H1 (cell line): ENCODE measurements at regions not wholly inside any gene's neighbourhood (a gene's known extent, or its start where the extent isn't known, plus 50 kb on each side); places are given as distances from the start of the nearest gene placed in this dataset.

Source experiments
- CTCF ChIA-PET: fragments of 300-600 bp; sonication (Branson Sonifier 250); formaldehyde crosslinking; loops from one replicate; lab custom pipeline; 2021; ENCODE audit not compliant: partially characterized antibody; lab: Charles Lee
- POLR2A ChIA-PET: fragments of 300-600 bp; sonication (Branson Sonifier 250); formaldehyde crosslinking; loops from one replicate; lab custom pipeline; 2021; ENCODE audit warnings: inconsistent platforms; ENCODE audit not compliant: partially characterized antibody; lab: Charles Lee
- DNase-seq, 2 experiments: peaks; one replicate each; pipeline versions ENCODE4 v3.0.0 to v3.0.0-alpha.2; 2010 to 2022; ENCODE audit warnings: low spot score in 2 of 2, low read depth in 1 of 2, mixed read lengths in 1 of 2
- FAIRE-seq: peaks from 2 replicates; lab custom pipeline; 2011; peaks lifted over from hg19 to GRCh38; lab: Jason Lieb, UNC
- H2AFZ ChIP-seq: 2 replicates; pipeline ENCODE4 v1.8.1; 2012; ENCODE audit warnings: low read length, inconsistent platforms
- H2AK5ac ChIP-seq: 2 replicates; pipeline ENCODE4 v1.6.1; 2013; ENCODE audit warnings: low read depth, low read length
- H2BK120ac ChIP-seq: replicated peaks from 2 replicates; pipeline ENCODE3; 2013; ENCODE audit warnings: low read depth, low read length, inconsistent platforms
- H2BK12ac ChIP-seq: 2 replicates; pipeline ENCODE4 v1.6.1; 2013; ENCODE audit warnings: low read depth, low read length
- H2BK15ac ChIP-seq: 2 replicates; pipeline ENCODE4 v1.6.1; 2013; ENCODE audit warnings: low read length
- H2BK20ac ChIP-seq: 2 replicates; pipeline ENCODE4 v1.6.1; 2013; ENCODE audit warnings: low read length
- H2BK5ac ChIP-seq: 2 replicates; pipeline ENCODE4 v1.6.1; 2013; ENCODE audit warnings: low read depth, low read length
- H3K14ac ChIP-seq: 2 replicates; pipeline ENCODE4 v1.6.1; 2013; ENCODE audit warnings: inconsistent platforms; ENCODE audit not compliant: insufficient read length
- H3K18ac ChIP-seq: 2 replicates; pipeline ENCODE4 v1.6.1; 2013; ENCODE audit warnings: low read length; ENCODE audit errors: extremely low read depth
- H3K23ac ChIP-seq: 2 replicates; pipeline ENCODE4 v1.6.1; 2013; ENCODE audit warnings: inconsistent platforms; ENCODE audit not compliant: insufficient read length
- H3K23me2 ChIP-seq: 2 replicates; pipeline ENCODE4 v1.6.1; 2013; ENCODE audit warnings: low read depth, low read length
- H3K27ac ChIP-seq: 2 replicates; pipeline ENCODE4 v1.6.1; 2011; ENCODE audit warnings: low read depth, low read length, inconsistent platforms
- H3K27me3 ChIP-seq, 4 experiments: replicated peaks in 1 of 4; 1 replicate in 1 of 4; 2 replicates in 3 of 4; pipeline versions ENCODE4 v1.6.1 to v1.8.1; 2011 to 2013; ENCODE audit warnings: low read length in 3 of 4, mild to moderate bottlenecking in 3 of 4, inconsistent platforms in 2 of 4, mixed read lengths in 2 of 4, moderate library complexity in 1 of 4; ENCODE audit not compliant: control insufficient read depth in 3 of 4, insufficient read depth in 3 of 4; ENCODE audit errors: extremely low read depth in 1 of 4
- H3K36me3 ChIP-seq, 4 experiments: 2 replicates each; pipeline versions ENCODE4 v1.6.1 to v1.8.1; 2011 to 2013; ENCODE audit warnings: mild to moderate bottlenecking in 4 of 4, low read length in 3 of 4, moderate library complexity in 2 of 4, control low read depth in 1 of 4, inconsistent platforms in 1 of 4; ENCODE audit not compliant: insufficient read depth in 4 of 4, control insufficient read depth in 2 of 4
- H3K4ac ChIP-seq: replicated peaks from 2 replicates; pipeline ENCODE3; 2013; ENCODE audit warnings: low read length, low read depth, mixed read lengths, inconsistent platforms; ENCODE audit not compliant: insufficient read length
- H3K4me1 ChIP-seq, 4 experiments: replicated peaks in 1 of 4; 1 replicate in 1 of 4; 2 replicates in 3 of 4; pipeline versions ENCODE4 v1.6.1 to v1.8.1; 2011 to 2013; ENCODE audit warnings: low read length in 3 of 4, inconsistent platforms in 2 of 4, mixed read lengths in 1 of 4; ENCODE audit not compliant: insufficient read depth in 4 of 4, control insufficient read depth in 3 of 4
- H3K4me2 ChIP-seq, 2 experiments: 2 replicates each; pipeline versions ENCODE4 v1.6.1 to v1.8.1; 2011 to 2013; ENCODE audit warnings: low read depth in 2 of 2, low read length in 2 of 2, control low read depth in 1 of 2, inconsistent platforms in 1 of 2, mild to moderate bottlenecking in 1 of 2; ENCODE audit not compliant: insufficient read depth in 1 of 2
- H3K4me3 ChIP-seq, 4 experiments: fragments of 200-600, 300-600 bp in 1 of 4; sonication (generic), shearing (Covaris generic), sonication (Bioruptor Twin) in 1 of 4; 2 replicates each; pipeline versions ENCODE4 v1.5.1 to v1.8.1; 2011 to 2016; ENCODE audit warnings: low read length in 4 of 4, low read depth in 3 of 4, control low read depth in 2 of 4, inconsistent platforms in 2 of 4, mild to moderate bottlenecking in 2 of 4, mixed read lengths in 1 of 4, moderate library complexity in 1 of 4; ENCODE audit not compliant: insufficient read depth in 2 of 4; ENCODE audit errors: extremely low read depth in 1 of 4
- H3K56ac ChIP-seq: replicated peaks from 2 replicates; pipeline ENCODE3; 2013; ENCODE audit warnings: low read depth, mild to moderate bottlenecking, mixed read lengths, low read length, inconsistent platforms; ENCODE audit not compliant: insufficient read length
- H3K79me1 ChIP-seq: 2 replicates; pipeline ENCODE4 v1.6.1; 2013; ENCODE audit warnings: low read depth, low read length, control low read depth
- H3K79me2 ChIP-seq, 2 experiments: 2 replicates each; pipeline versions ENCODE4 v1.6.1 to v1.8.1; 2012 to 2013; ENCODE audit warnings: low read length in 2 of 2, mild to moderate bottlenecking in 2 of 2, inconsistent platforms in 1 of 2; ENCODE audit not compliant: insufficient read depth in 2 of 2, control insufficient read depth in 1 of 2
- H3K9ac ChIP-seq, 4 experiments: replicated peaks in 1 of 4; 1 replicate in 1 of 4; 2 replicates in 3 of 4; pipeline versions ENCODE4 v1.6.1 to v1.8.1; 2011 to 2013; ENCODE audit warnings: low read depth in 3 of 4, low read length in 3 of 4, control low read depth in 2 of 4, mild to moderate bottlenecking in 2 of 4, moderate library complexity in 2 of 4, inconsistent platforms in 1 of 4; ENCODE audit errors: extremely low read depth in 1 of 4
- H3K9me3 ChIP-seq, 2 experiments: 2 replicates each; pipeline versions ENCODE4 v1.6.1 to v1.8.1; 2012 to 2013; ENCODE audit warnings: mild to moderate bottlenecking in 2 of 2, moderate library complexity in 2 of 2, control low read depth in 1 of 2, inconsistent platforms in 1 of 2, low read depth in 1 of 2, low read length in 1 of 2, mixed read lengths in 1 of 2; ENCODE audit not compliant: insufficient read depth in 2 of 2
- H4K20me1 ChIP-seq, 2 experiments: replicated peaks in 1 of 2; 2 replicates each; pipeline versions ENCODE3 to v1.8.1; 2011 to 2013; ENCODE audit warnings: inconsistent platforms in 2 of 2, low read length in 2 of 2, mild to moderate bottlenecking in 1 of 2; ENCODE audit not compliant: insufficient read depth in 2 of 2, control insufficient read depth in 1 of 2
- H4K5ac ChIP-seq: 2 replicates; pipeline ENCODE4 v1.6.1; 2013; ENCODE audit warnings: low read length, low read depth, mixed read lengths, inconsistent platforms; ENCODE audit not compliant: insufficient read length
- H4K8ac ChIP-seq: 2 replicates; pipeline ENCODE4 v1.8.0; 2013; ENCODE audit warnings: mild to moderate bottlenecking, moderate library complexity, low read length, inconsistent platforms; ENCODE audit not compliant: insufficient read depth; ENCODE audit errors: extremely low read depth
- H4K91ac ChIP-seq: replicated peaks from 2 replicates; pipeline ENCODE3; 2013; ENCODE audit warnings: low read length, mixed read lengths, inconsistent platforms; ENCODE audit not compliant: insufficient read length
- BACH1 ChIP-seq: IDR thresholded peaks from 2 replicates; pipeline ENCODE4 v1.6.1; 2012; ENCODE audit warnings: low read length, improper control_type of control experiment
- CEBPB ChIP-seq: IDR thresholded peaks from 2 replicates; pipeline ENCODE4 v1.6.1; 2012; ENCODE audit warnings: low read depth, low read length
- FOSL1 ChIP-seq: IDR thresholded peaks from 2 replicates; pipeline ENCODE4 v1.6.1; 2011; ENCODE audit warnings: mild to moderate bottlenecking, low read depth, low read length, moderate library complexity; ENCODE audit not compliant: insufficient read depth
- JUN ChIP-seq: IDR thresholded peaks from 2 replicates; pipeline ENCODE4 v1.6.1; 2011; ENCODE audit warnings: low read depth, mild to moderate bottlenecking, improper control_type of control experiment, low read length
- NRF1 ChIP-seq: IDR thresholded peaks from 2 replicates; pipeline ENCODE4 v1.6.1; 2011; ENCODE audit warnings: mild to moderate bottlenecking, low read depth, low read length, improper control_type of control experiment
- POLR2AphosphoS5 ChIP-seq: IDR thresholded peaks from 2 replicates; pipeline ENCODE4 v1.6.1; 2011; ENCODE audit warnings: low read depth, low read length
- SP4 ChIP-seq: IDR thresholded peaks from 2 replicates; pipeline ENCODE4 v1.6.1; 2012; ENCODE audit warnings: low read length, inconsistent platforms
- WGBS, 2 experiments: shearing (Covaris generic) in 1 of 2; methylation state at CpG; one replicate each; pipeline versions ENCODE4 v1.1.6 to v1.1.7; 2013 to 2015; ENCODE audit warnings: low lambda C conversion rate in 2 of 2, mixed read lengths in 2 of 2, inconsistent platforms in 1 of 2, low coverage in 1 of 2, missing lambda C conversion rate in 1 of 2; ENCODE audit not compliant: insufficient replicate concordance in 2 of 2, insufficient coverage in 1 of 2, insufficient read length in 1 of 2; ENCODE audit errors: extremely low coverage in 1 of 2, missing lambda C conversion rate in 1 of 2; 5-methylcytosine and 5-hydroxymethylcytosine counted together

GRCh38 chr3:153617463-153617862, 455.4 kb downstream of the RAP2B start:
- FAIRE-seq: no peak
- Histone ChIP-seq H2BK15ac (no peak overlapping the region), H4K91ac (no peak overlapping the region), H2AK5ac (no peak overlapping the region), H3K79me1 (no peaks in the 10 kb centered on the region), H3K79me2 (no peaks in the 10 kb centered on the region), H2BK5ac (no peak overlapping the region), H2BK12ac (no peak overlapping the region), H3K27me3 (no peaks in the 10 kb centered on the region), H3K4me3 (no peak overlapping the region), H3K4me1 (no peaks in the 10 kb centered on the region), H3K23me2 (no peaks in the 10 kb centered on the region), H3K23ac (no peak overlapping the region), H2BK120ac (no peak overlapping the region), H4K8ac (no peak overlapping the region), H3K56ac (no peak overlapping the region), H4K20me1 (no peaks in the 10 kb centered on the region), H3K9ac (no peak overlapping the region), H2BK20ac (no peak overlapping the region), H2AFZ (no peak overlapping the region), H3K4me2 (no peak overlapping the region), H4K5ac (no peak overlapping the region), H3K14ac (no peak overlapping the region), H3K36me3 (no peaks in the 10 kb centered on the region; a peak in 1 of 8 replicates), H3K9me3 (peaks cover 0 to 3% of the 10 kb centered on the region in 2 experiments; a peak in 2 of 4 replicates), H3K27ac (no peak overlapping the region), H3K18ac (no peak overlapping the region), H3K4ac (no peak overlapping the region)
- 36% methylated on average over 1 of the region's 1 CpG; no CpG with 5 or more reads in 1 of the 2 experiments for WGBS, 2 experiments
- ChIA-PET POLR2A (interaction anchor here (0.7 kb wide), 1 partner anchor 30 kb away, joined by 3 read pairs; no protein-coding TSS in a partner anchor), CTCF (no interaction called here)
- TF ChIP-seq BACH1 (no peak), JUN (no peak), SP4 (no peak), POLR2AphosphoS5 (no peak), FOSL1 (no peak), NRF1 (no peak), CEBPB (no peak)
- DNase-seq: no peak
